ENCODE measurements at regions not wholly inside any gene's neighbourhood (a gene's known extent, or its start where the extent isn't known, plus 50 kb on each side); places are given as distances from the start of the nearest gene placed in this dataset.

DNA sequence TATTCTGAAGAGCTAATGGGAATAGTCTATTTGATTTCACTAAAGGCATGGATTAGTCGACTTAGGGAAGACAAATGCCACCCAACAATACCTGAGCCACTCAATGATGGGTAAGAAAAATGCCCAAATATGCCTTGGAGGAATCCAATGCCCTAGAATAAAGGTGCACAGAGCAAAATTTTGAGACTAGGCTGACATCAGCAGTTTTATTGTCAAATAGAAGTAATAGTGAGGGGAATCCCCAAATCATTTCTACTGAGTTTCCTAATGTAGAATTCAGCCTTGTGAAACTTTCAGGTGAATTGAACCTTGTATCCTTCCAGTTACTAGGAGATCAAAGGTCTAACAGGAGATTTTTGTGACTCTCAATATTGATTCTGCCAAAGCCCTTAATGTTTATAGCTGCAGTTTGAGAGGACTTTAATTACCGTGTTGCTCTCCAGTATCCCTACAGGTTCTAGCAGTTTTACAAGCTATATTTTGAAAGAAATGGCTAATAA is 50.8 kb upstream of the THSD7B start:
- TF ChIP-seq, protein P1, sequence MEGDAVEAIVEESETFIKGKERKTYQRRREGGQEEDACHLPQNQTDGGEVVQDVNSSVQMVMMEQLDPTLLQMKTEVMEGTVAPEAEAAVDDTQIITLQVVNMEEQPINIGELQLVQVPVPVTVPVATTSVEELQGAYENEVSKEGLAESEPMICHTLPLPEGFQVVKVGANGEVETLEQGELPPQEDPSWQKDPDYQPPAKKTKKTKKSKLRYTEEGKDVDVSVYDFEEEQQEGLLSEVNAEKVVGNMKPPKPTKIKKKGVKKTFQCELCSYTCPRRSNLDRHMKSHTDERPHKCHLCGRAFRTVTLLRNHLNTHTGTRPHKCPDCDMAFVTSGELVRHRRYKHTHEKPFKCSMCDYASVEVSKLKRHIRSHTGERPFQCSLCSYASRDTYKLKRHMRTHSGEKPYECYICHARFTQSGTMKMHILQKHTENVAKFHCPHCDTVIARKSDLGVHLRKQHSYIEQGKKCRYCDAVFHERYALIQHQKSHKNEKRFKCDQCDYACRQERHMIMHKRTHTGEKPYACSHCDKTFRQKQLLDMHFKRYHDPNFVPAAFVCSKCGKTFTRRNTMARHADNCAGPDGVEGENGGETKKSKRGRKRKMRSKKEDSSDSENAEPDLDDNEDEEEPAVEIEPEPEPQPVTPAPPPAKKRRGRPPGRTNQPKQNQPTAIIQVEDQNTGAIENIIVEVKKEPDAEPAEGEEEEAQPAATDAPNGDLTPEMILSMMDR (optimal IDR thresholded peaks at IDR 0.05 in 1 of 3, IDR thresholded peaks at IDR 0.05 in 1 of 3, conservative IDR thresholded peaks at IDR 0.05 in 1 of 3; ENCODE audit: extremely low read depth in 1 of 3, insufficient read depth in 2 of 3, low read length in 3 of 3), result no peak
- TF ChIP-seq EZH2 (IDR thresholded peaks at IDR 0.05; ENCODE audit: low read length), result no peak

All from keratinocyte (primary cell).